Loucy (cell line): ENCODE measurements at regions not wholly inside any gene's neighbourhood (a gene's known extent, or its start where the extent isn't known, plus 50 kb on each side); places are given as distances from the start of the nearest gene placed in this dataset.

Source experiments
- H2AFZ ChIP-seq: fragments of 200-600 bp; sonication (generic); 2 replicates; pipeline ENCODE4 v1.6.0; 2016; ENCODE audit warnings: antibody characterized with exemption, mild to moderate bottlenecking, low read length, moderate library complexity
- H3F3A ChIP-seq: fragments of 200-600 bp; 2 replicates; pipeline ENCODE4 v1.6.0; 2016; ENCODE audit warnings: antibody characterized with exemption, low read depth, mild to moderate bottlenecking
- H3K27me3 ChIP-seq: fragments of 200-600 bp; sonication (generic); 2 replicates; pipeline ENCODE4 v1.6.1; 2014; ENCODE audit warnings: low read length, mild to moderate bottlenecking; ENCODE audit not compliant: insufficient read depth, poor library complexity, severe bottlenecking
- H3K36me3 ChIP-seq: fragments of 200-600 bp; sonication (generic); 2 replicates; pipeline ENCODE4 v1.6.1; 2016; ENCODE audit warnings: low read length; ENCODE audit not compliant: insufficient read depth
- H3K4me1 ChIP-seq: fragments of 200-600 bp; sonication (generic); 2 replicates; pipeline ENCODE4 v1.5.1; 2014; ENCODE audit warnings: low read length, mild to moderate bottlenecking; ENCODE audit not compliant: insufficient read depth, poor library complexity, severe bottlenecking
- H3K4me2 ChIP-seq: fragments of 200-600 bp; sonication (generic); 2 replicates; pipeline ENCODE4 v1.6.0; 2014; ENCODE audit warnings: antibody characterized with exemption, low read length, low read depth, mild to moderate bottlenecking; ENCODE audit not compliant: poor library complexity, severe bottlenecking
- H3K4me3 ChIP-seq: fragments of 200-600 bp; sonication (generic); 2 replicates; pipeline ENCODE4 v1.5.1; 2014; ENCODE audit warnings: low read length, mild to moderate bottlenecking, mixed read lengths; ENCODE audit not compliant: poor library complexity, severe bottlenecking
- H3K79me2 ChIP-seq: fragments of 200-600 bp; sonication (generic); 2 replicates; pipeline ENCODE4 v1.6.1; 2014; ENCODE audit warnings: low read length; ENCODE audit not compliant: insufficient read depth
- H3K9ac ChIP-seq: fragments of 200-600 bp; sonication (generic); 2 replicates; pipeline ENCODE4 v1.6.0; 2014; ENCODE audit warnings: mild to moderate bottlenecking, low read depth, low read length, moderate library complexity; ENCODE audit not compliant: poor library complexity, severe bottlenecking
- H3K9me2 ChIP-seq: fragments of 200-600 bp; sonication (generic); replicated peaks from 2 replicates; pipeline ENCODE4 v1.6.1; 2016; ENCODE audit warnings: low read depth, low read length, mixed read lengths
- H3K9me3 ChIP-seq: fragments of 200-600 bp; sonication (generic); 2 replicates; pipeline ENCODE4 v1.6.1; 2014; ENCODE audit warnings: mild to moderate bottlenecking, antibody characterized with exemption, low read length, low read depth; ENCODE audit not compliant: insufficient read depth
- H4K20me1 ChIP-seq: fragments of 200-600 bp; sonication (generic); 2 replicates; pipeline ENCODE4 v1.6.0; 2014; ENCODE audit warnings: antibody characterized with exemption, low read length, mild to moderate bottlenecking; ENCODE audit not compliant: insufficient read depth, poor library complexity, severe bottlenecking
- CTCF ChIP-seq: fragments of 200-600 bp; sonication (generic); conservative IDR thresholded peaks from 2 replicates; pipeline ENCODE4 v1.5.1; 2014; ENCODE audit warnings: mild to moderate bottlenecking, antibody characterized with exemption, low read length
- EZH2phosphoT487 ChIP-seq: fragments of 200-600 bp; IDR thresholded peaks from 2 replicates; pipeline ENCODE4 v1.6.1; 2018; ENCODE audit warnings: antibody characterized with exemption, mild to moderate bottlenecking, moderate library complexity, borderline replicate concordance

DNA sequence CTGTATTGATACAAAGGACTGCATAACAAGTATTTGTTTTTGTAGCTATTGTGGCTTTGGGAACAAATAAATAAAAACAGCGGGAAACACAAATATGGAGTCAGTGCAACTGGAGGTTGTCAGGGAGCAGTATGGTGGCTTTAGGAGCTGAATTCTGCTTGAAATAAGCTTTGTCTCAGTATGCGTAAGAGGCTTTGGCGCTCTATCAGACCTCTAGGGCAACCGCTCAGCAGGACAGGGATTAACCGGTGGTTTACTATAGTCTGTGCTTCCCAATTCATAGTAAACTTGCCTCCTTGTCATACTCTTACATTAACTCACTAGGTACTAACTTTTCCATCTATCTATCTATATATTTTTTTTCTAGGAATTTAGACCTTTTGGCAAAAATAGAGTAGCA lies 104.6 kb downstream of the ZIC1 start:
- Histone ChIP-seq H3K79me2 (no peaks in the 10 kb centered on the region), H3K4me1 (peaks cover 10% of the 10 kb centered on the region), H3K4me3 (no peak overlapping the region), H3K27me3 (peaks cover 78% of the 10 kb centered on the region), H3K9ac (no peak overlapping the region), H3K4me2 (no peak overlapping the region), H3K9me3 (no peaks in the 10 kb centered on the region), H4K20me1 (no peaks in the 10 kb centered on the region), H3F3A (no peaks in the 10 kb centered on the region), H2AFZ (no peak overlapping the region), H3K9me2 (no peaks in the 10 kb centered on the region), H3K36me3 (no peaks in the 10 kb centered on the region)
- TF ChIP-seq EZH2phosphoT487 (no peak), CTCF (no peak)

GRCh38 chr3:147514366-147515160 lies 105.4 kb downstream of the ZIC1 start:
- no peaks in the 10 kb centered on the region for H3K9me3 ChIP-seq
- no peaks in the 10 kb centered on the region for H4K20me1 ChIP-seq
- peak overlapping the region; percentile 5 for H3K4me3 ChIP-seq
- H3K79me2 ChIP-seq, result no peaks in the 10 kb centered on the region
- no peak overlapping the region for H3K9ac ChIP-seq
- no peaks in the 10 kb centered on the region for H3F3A ChIP-seq
- TF ChIP-seq EZH2phosphoT487 (peak; percentile 56; the same call in 1 of the 2 replicates), CTCF (no peak)
- H3K4me2 ChIP-seq, result peak overlapping the region; percentile 50
- H3K27me3 ChIP-seq, result peaks cover 86% of the 10 kb centered on the region
- H2AFZ ChIP-seq, result no peak overlapping the region
- no peaks in the 10 kb centered on the region for H3K36me3 ChIP-seq
- no peaks in the 10 kb centered on the region for H3K9me2 ChIP-seq
- H3K4me1 ChIP-seq, result peaks cover 10% of the 10 kb centered on the region

GRCh38 chr3:147518465-147518864 lies 109.3 kb downstream of the ZIC1 start:
- peaks cover 10% of the 10 kb centered on the region for H3K4me1 ChIP-seq
- TF ChIP-seq EZH2phosphoT487 (no peak), CTCF (no peak)
- no peaks in the 10 kb centered on the region for H4K20me1 ChIP-seq
- H3K9me3 ChIP-seq, result no peaks in the 10 kb centered on the region
- H3K79me2 ChIP-seq, result no peaks in the 10 kb centered on the region
- H3K4me3 ChIP-seq, result no peak overlapping the region
- H3K4me2 ChIP-seq, result no peak overlapping the region
- no peak overlapping the region for H2AFZ ChIP-seq
- peaks cover 58% of the 10 kb centered on the region for H3K27me3 ChIP-seq
- no peaks in the 10 kb centered on the region for H3K36me3 ChIP-seq
- no peaks in the 10 kb centered on the region for H3K9me2 ChIP-seq
- no peaks in the 10 kb centered on the region for H3F3A ChIP-seq
- H3K9ac ChIP-seq, result no peak overlapping the region
